ENCODE measurements at regions not wholly inside any gene's neighbourhood (a gene's known extent, or its start where the extent isn't known, plus 50 kb on each side); places are given as distances from the start of the nearest gene placed in this dataset.

DNA sequence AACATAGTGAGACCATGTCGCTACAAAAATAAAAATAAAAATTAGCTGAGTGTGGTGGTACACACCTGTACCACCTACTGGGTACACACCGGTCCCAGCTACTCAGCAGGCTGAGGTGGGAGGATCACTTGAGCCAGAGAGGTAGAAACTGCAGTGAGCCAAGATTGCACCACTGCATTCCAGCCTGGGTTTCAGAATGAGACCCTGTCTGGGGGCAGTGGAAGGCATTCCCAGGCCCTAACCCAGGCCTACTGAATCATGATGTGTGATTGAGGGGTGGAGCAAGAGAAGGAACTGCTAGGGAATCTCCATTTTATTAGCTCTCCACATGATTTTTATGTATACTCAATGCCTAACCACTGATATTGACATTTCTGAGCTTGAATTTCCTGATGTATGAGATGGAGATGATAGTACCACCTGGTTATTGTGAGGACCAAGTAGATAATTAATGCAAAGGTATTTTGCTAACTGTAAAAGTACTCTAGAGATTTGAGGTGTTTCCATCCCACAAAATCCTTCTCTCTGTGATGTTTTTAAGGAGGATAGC lies 169.5 kb upstream of the UMPS start:
- no peak overlapping the region for H3K4me3 ChIP-seq (ENCODE audit: low read depth in 1 of 3, low read length in 3 of 3)
- no peak overlapping the region for H3K27ac ChIP-seq (ENCODE audit: low read depth in 1 of 2, low read length in 2 of 2)
- H3K27me3 ChIP-seq (ENCODE audit: control insufficient read depth in 4 of 4, insufficient read depth in 4 of 4, low read length in 3 of 4), result no peaks in the 10 kb centered on the region
- no peak for TF ChIP-seq FOXA1 (IDR thresholded peaks at IDR 0.05)
- TF ChIP-seq REST (IDR thresholded peaks at IDR 0.05), result no peak
- TF ChIP-seq GABPA (IDR thresholded peaks at IDR 0.05 in 1 of 2, conservative IDR thresholded peaks at IDR 0.05 in 1 of 2), result no peak
- TF ChIP-seq RAD21 (IDR thresholded peaks at IDR 0.05), result no peak
- no peak for TF ChIP-seq MAX (IDR thresholded peaks at IDR 0.05)
- TF ChIP-seq HNF4G (IDR thresholded peaks at IDR 0.05), result no peak
- TF ChIP-seq, protein P1, sequence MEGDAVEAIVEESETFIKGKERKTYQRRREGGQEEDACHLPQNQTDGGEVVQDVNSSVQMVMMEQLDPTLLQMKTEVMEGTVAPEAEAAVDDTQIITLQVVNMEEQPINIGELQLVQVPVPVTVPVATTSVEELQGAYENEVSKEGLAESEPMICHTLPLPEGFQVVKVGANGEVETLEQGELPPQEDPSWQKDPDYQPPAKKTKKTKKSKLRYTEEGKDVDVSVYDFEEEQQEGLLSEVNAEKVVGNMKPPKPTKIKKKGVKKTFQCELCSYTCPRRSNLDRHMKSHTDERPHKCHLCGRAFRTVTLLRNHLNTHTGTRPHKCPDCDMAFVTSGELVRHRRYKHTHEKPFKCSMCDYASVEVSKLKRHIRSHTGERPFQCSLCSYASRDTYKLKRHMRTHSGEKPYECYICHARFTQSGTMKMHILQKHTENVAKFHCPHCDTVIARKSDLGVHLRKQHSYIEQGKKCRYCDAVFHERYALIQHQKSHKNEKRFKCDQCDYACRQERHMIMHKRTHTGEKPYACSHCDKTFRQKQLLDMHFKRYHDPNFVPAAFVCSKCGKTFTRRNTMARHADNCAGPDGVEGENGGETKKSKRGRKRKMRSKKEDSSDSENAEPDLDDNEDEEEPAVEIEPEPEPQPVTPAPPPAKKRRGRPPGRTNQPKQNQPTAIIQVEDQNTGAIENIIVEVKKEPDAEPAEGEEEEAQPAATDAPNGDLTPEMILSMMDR (IDR thresholded peaks at IDR 0.05; ENCODE audit: low read depth, low read length, missing input control), result no peak
- TF ChIP-seq, protein P2, sequence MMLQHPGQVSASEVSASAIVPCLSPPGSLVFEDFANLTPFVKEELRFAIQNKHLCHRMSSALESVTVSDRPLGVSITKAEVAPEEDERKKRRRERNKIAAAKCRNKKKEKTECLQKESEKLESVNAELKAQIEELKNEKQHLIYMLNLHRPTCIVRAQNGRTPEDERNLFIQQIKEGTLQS (IDR thresholded peaks at IDR 0.05), result no peak
- TF ChIP-seq JUND (IDR thresholded peaks at IDR 0.05), result no peak
- TF ChIP-seq SP1 (IDR thresholded peaks at IDR 0.05), result no peak
- no peak for TF ChIP-seq RXRA (IDR thresholded peaks at IDR 0.05)
- no peak for TF ChIP-seq HNF4A (conservative IDR thresholded peaks at IDR 0.05)
- TF ChIP-seq FOXA2 (IDR thresholded peaks at IDR 0.05), result no peak
- TF ChIP-seq TAF1 (conservative IDR thresholded peaks at IDR 0.05), result no peak
- no peak for TF ChIP-seq EGR1 (IDR thresholded peaks at IDR 0.05; ENCODE audit: low read depth in 2 of 2)
- TF ChIP-seq ZBTB33 (IDR thresholded peaks at IDR 0.05), result no peak
- TF ChIP-seq YY1 (IDR thresholded peaks at IDR 0.05), result no peak
- TF ChIP-seq NR2F2 (IDR thresholded peaks at IDR 0.05), result no peak
- no peak overlapping the region for H3K9ac ChIP-seq (ENCODE audit: low read depth in 1 of 2, low read length in 2 of 2)
- no peaks in the 10 kb centered on the region for H3K9me3 ChIP-seq (ENCODE audit: control insufficient read depth in 4 of 4, low read length in 3 of 4)
- no peak for DNase-seq (ENCODE audit: low spot score)
- H3K36me3 ChIP-seq (ENCODE audit: control insufficient read depth in 4 of 4, insufficient read depth in 3 of 4, low read depth in 1 of 4, low read length in 3 of 4), result no peaks in the 10 kb centered on the region
- WGBS, result 70% methylated on average over 2 of the region's 2 CpGs
- H3K4me1 ChIP-seq (ENCODE audit: control insufficient read depth in 4 of 4, insufficient read depth in 4 of 4, low read length in 3 of 4), result peaks cover 0 to 13% (median 3%) of the 10 kb centered on the region in 4 donors

Measured in liver (tissue), 8 donors.